Progenitor cell of endocrine pancreas (in vitro differentiated cells): ENCODE measurements at regions not wholly inside any gene's neighbourhood (a gene's known extent, or its start where the extent isn't known, plus 50 kb on each side); places are given as distances from the start of the nearest gene placed in this dataset.
A peak's percentile ranks its signal among the peaks of the same experiment; 100 is the strongest.

ENCODE experiments used
- DNase-seq: peaks from one replicate; pipeline ENCODE4 v3.0.0; 2021; ENCODE audit warnings: low spot score; ENCODE audit not compliant: unreplicated experiment
- H3K27ac Mint-ChIP-seq: 2 replicates; pipeline ENCODE4 v1.8.0; 2021; ENCODE audit warnings: mild to moderate bottlenecking, moderate library complexity, mixed read lengths
- H3K27me3 Mint-ChIP-seq: 2 replicates; pipeline ENCODE4 v1.8.0; 2021; ENCODE audit warnings: mixed read lengths
- H3K36me3 Mint-ChIP-seq: 2 replicates; pipeline ENCODE4 v1.8.0; 2022; ENCODE audit warnings: mixed read lengths; ENCODE audit not compliant: insufficient read depth
- H3K4me1 Mint-ChIP-seq: 2 replicates; pipeline ENCODE4 v1.8.0; 2021; ENCODE audit warnings: low read depth, mixed read lengths
- H3K4me3 Mint-ChIP-seq: 2 replicates; pipeline ENCODE4 v1.8.0; 2021; ENCODE audit warnings: low read depth, mild to moderate bottlenecking, moderate library complexity, mixed read lengths
- H3K9me3 Mint-ChIP-seq: 2 replicates; pipeline ENCODE4 v1.8.0; 2021; ENCODE audit warnings: low read depth, mixed read lengths
- TF ChIP-seq, protein P1 (sequence below): fragments of 200-600 bp; sonication (generic); IDR thresholded peaks from one replicate; pipeline ENCODE4 v1.5.0; 2021; ENCODE audit warnings: antibody characterized with exemption, mild to moderate bottlenecking; ENCODE audit not compliant: unreplicated experiment

DNA sequence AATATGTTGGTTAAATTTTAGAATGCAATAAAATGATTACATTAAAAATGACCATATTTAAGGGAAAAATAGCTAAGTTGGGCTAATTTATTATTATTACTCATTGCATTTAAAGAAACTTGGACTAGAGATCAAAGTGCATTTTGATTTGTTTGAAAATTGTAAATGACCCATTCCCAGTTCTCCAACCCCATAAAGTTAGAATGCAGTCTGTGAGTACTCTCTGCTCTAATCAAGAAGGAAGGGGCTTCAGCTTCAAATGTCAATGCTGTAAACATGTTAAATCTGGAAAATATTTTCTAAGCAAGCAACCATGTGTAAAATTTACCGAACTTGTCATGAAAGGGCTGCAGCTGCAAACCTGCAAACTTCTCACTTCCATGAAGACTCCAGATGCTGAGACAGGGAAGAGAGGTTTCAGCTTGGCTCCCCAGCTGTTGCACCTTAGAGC is 232.7 kb downstream of the TTLL7 start:
- Mint-ChIP-seq H3K4me1 (peaks cover 57% of the 10 kb centered on the region), H3K27ac (no peak overlapping the region)

DNA sequence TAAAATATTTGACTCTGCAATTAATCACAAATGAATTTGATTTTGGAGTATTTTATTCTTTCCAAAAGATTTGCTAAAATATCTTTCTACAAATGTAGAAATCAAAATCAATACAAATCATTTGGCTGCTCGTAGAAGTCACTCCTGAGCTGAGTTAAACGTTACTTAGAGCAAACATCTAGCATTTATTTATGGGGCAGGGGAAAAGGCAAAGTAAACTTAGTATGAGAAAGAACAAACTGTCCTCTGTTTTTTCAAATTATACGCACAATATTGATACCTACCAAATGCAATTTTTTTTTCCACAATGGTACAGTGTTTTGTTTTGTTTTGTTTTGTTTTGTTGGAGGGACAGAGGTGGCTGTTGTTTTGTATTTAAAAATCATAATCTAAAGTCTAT is 233.8 kb downstream of the TTLL7 start:
- Mint-ChIP-seq H3K27me3 (no peaks in the 10 kb centered on the region), H3K4me1 (peaks cover 60% of the 10 kb centered on the region), H3K4me3 (peak overlapping the region; percentile 49), H3K27ac (peak overlapping the region; percentile 90), H3K36me3 (no peaks in the 10 kb centered on the region), H3K9me3 (no peaks in the 10 kb centered on the region)
- no peak for DNase-seq
- TF ChIP-seq, protein P1, sequence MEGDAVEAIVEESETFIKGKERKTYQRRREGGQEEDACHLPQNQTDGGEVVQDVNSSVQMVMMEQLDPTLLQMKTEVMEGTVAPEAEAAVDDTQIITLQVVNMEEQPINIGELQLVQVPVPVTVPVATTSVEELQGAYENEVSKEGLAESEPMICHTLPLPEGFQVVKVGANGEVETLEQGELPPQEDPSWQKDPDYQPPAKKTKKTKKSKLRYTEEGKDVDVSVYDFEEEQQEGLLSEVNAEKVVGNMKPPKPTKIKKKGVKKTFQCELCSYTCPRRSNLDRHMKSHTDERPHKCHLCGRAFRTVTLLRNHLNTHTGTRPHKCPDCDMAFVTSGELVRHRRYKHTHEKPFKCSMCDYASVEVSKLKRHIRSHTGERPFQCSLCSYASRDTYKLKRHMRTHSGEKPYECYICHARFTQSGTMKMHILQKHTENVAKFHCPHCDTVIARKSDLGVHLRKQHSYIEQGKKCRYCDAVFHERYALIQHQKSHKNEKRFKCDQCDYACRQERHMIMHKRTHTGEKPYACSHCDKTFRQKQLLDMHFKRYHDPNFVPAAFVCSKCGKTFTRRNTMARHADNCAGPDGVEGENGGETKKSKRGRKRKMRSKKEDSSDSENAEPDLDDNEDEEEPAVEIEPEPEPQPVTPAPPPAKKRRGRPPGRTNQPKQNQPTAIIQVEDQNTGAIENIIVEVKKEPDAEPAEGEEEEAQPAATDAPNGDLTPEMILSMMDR: no peak

More for the DNA sequence above, 232.7 kb downstream of the TTLL7 start:
- H3K36me3 Mint-ChIP-seq: no peaks in the 10 kb centered on the region
- no peaks in the 10 kb centered on the region for H3K27me3 Mint-ChIP-seq
- H3K4me3 Mint-ChIP-seq: no peak overlapping the region
- TF ChIP-seq, protein P1: no peak
- no peaks in the 10 kb centered on the region for H3K9me3 Mint-ChIP-seq
- no peak for DNase-seq

DNA sequence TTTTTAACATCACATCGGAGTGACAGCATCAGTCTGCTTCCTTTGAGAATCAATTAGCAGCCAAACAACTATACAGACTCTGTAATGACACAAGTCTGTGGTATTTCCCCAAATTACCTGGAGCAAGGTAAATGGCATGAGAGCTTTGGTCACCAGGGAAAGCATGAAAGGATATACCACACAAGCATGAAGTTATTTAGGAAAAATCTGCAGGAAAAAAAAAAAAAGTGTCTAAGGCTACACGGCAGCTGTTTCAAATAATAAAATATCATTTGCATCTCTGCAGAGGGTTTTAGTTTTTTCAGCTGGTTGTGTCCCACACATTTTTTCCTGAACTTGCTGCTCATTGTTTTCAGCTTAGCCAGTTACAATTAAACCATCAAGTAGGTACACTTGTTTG is 234.7 kb downstream of the TTLL7 start:
- Mint-ChIP-seq H3K27me3 (no peaks in the 10 kb centered on the region), H3K4me3 (peak overlapping the region; percentile 6), H3K4me1 (peaks cover 53% of the 10 kb centered on the region), H3K27ac (peak overlapping the region; percentile 69), H3K36me3 (no peaks in the 10 kb centered on the region), H3K9me3 (no peaks in the 10 kb centered on the region)
- TF ChIP-seq, protein P1: no peak
- DNase-seq: no peak

DNA sequence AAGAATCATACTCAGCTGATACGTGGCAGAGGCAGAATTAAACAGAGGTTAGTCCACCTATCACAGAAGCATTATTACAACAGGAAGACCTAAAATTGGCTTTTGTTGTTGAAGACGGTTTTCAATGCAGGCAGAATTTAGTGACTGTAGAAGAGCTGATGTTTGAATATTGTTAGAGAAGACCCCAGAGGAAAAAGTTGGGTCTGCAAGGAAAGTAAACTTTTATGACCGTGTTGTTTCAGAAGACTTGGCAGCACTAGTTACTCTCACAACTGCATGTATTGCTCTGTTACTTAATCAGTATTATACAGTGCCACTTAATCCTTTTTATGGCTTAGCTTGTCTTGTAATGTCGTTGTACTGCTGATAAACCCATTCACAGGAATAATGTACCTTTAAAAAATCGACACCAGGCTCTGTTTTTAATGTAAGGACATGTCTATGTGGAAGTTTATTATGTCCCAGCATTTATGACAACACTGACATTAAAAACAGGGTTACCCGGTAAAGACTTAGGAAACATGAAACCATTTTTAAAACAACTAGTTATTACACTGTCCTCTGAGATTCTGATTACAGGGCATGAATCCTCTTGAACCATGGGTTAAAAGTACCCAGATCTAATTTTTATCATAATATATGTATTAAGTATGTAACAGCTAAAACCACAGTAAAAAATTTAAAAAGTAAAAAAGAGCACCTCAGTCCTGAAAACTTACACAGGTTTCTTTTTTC is 235.4 kb downstream of the TTLL7 start:
- no peaks in the 10 kb centered on the region for H3K27me3 Mint-ChIP-seq
- no peaks in the 10 kb centered on the region for H3K36me3 Mint-ChIP-seq
- H3K9me3 Mint-ChIP-seq: no peaks in the 10 kb centered on the region
- DNase-seq: no peak
- TF ChIP-seq, protein P1: no peak
- no peak overlapping the region for H3K27ac Mint-ChIP-seq
- peaks cover 52% of the 10 kb centered on the region for H3K4me1 Mint-ChIP-seq
- no peak overlapping the region for H3K4me3 Mint-ChIP-seq

DNA sequence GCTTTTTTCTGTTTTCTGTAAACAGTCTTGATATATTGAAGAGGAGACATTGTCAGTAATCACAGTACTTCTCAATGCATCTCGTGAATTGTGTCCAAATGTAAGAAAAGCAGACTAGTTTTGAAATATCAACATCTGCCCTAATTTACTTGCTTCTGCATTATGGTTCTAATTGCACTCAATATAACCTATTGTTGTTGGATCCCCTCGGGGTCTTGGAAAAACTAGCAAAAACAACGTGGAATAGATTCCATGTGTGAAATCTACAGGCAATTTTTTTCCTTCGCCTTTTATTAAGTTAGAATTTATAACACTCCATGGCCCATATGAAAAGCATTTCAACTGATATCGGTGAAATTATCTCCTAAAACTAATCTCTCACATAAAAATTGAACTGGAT is 236.5 kb downstream of the TTLL7 start:
- Mint-ChIP-seq H3K9me3 (no peaks in the 10 kb centered on the region), H3K36me3 (no peaks in the 10 kb centered on the region), H3K4me1 (peaks cover 49% of the 10 kb centered on the region), H3K27me3 (no peaks in the 10 kb centered on the region), H3K27ac (no peak overlapping the region), H3K4me3 (no peak overlapping the region)
- TF ChIP-seq, protein P1: no peak
- no peak for DNase-seq
